Hepatocyte (in vitro differentiated cells): ENCODE measurements at regions not wholly inside any gene's neighbourhood (a gene's known extent, or its start where the extent isn't known, plus 50 kb on each side); places are given as distances from the start of the nearest gene placed in this dataset.

ENCODE experiments used
- DNase-seq: peaks from one replicate; pipeline ENCODE4 v3.0.0-alpha.2; 2016; ENCODE audit warnings: low spot score
- H2AFZ ChIP-seq: fragments of 200-600 bp; sonication (generic); 2 replicates; pipeline ENCODE4 v1.6.0; 2016; ENCODE audit warnings: antibody characterized with exemption, mild to moderate bottlenecking
- H3K27ac ChIP-seq: fragments of 200-600 bp; sonication (generic); 2 replicates; pipeline ENCODE4 v1.5.1; 2016; ENCODE audit warnings: mild to moderate bottlenecking
- H3K27me3 ChIP-seq: fragments of 200-600 bp; sonication (generic); 2 replicates; pipeline ENCODE4 v1.6.1; 2016
- H3K36me3 ChIP-seq: fragments of 200-600 bp; sonication (generic); replicated peaks from 2 replicates; pipeline ENCODE4 v1.5.1; 2016; ENCODE audit warnings: low read depth; ENCODE audit not compliant: insufficient read depth
- H3K4me1 ChIP-seq: fragments of 200-600 bp; sonication (generic); 2 replicates; pipeline ENCODE4 v1.5.1; 2016; ENCODE audit warnings: mild to moderate bottlenecking, moderate library complexity; ENCODE audit not compliant: insufficient read depth
- H3K4me2 ChIP-seq: fragments of 200-600 bp; sonication (generic); 2 replicates; pipeline ENCODE4 v1.6.0; 2016
- H3K4me3 ChIP-seq: fragments of 200-600 bp; sonication (generic); 2 replicates; pipeline ENCODE4 v1.5.1; 2016; ENCODE audit warnings: mild to moderate bottlenecking
- H3K79me2 ChIP-seq: fragments of 200-600 bp; sonication (generic); 2 replicates; pipeline ENCODE4 v1.6.0; 2017; ENCODE audit warnings: mild to moderate bottlenecking
- H3K9me2 ChIP-seq: fragments of 200-600 bp; sonication (generic); replicated peaks from 2 replicates; pipeline ENCODE4 v1.6.0; 2017; ENCODE audit warnings: mild to moderate bottlenecking; ENCODE audit not compliant: insufficient read depth
- H3K9me3 ChIP-seq: fragments of 200-600 bp; sonication (generic); 2 replicates; pipeline ENCODE4 v1.5.1; 2016; ENCODE audit warnings: low read depth, mild to moderate bottlenecking
- H4K20me1 ChIP-seq: fragments of 200-600 bp; sonication (generic); 2 replicates; pipeline ENCODE4 v1.6.0; 2016; ENCODE audit warnings: mild to moderate bottlenecking; ENCODE audit not compliant: insufficient read depth, poor library complexity, severe bottlenecking
- CTCF ChIP-seq: fragments of 200-600 bp; sonication (generic); IDR thresholded peaks from 2 replicates; pipeline ENCODE4 v1.5.1; 2016; ENCODE audit warnings: antibody characterized with exemption, mild to moderate bottlenecking; ENCODE audit not compliant: poor library complexity
- EZH2 ChIP-seq: fragments of 200-600 bp; sonication (generic); IDR thresholded peaks from 2 replicates; pipeline ENCODE4 v1.6.1; 2016; ENCODE audit warnings: antibody characterized with exemption, mild to moderate bottlenecking, borderline replicate concordance
- EZH2phosphoT487 ChIP-seq: fragments of 200-600 bp; sonication (generic); IDR thresholded peaks from one replicate; pipeline ENCODE4 v1.6.1; 2018; ENCODE audit warnings: antibody characterized with exemption, mild to moderate bottlenecking, low read depth, moderate library complexity; ENCODE audit not compliant: unreplicated experiment, severe bottlenecking
- WGBS: methylation state at CpG from one replicate; pipeline ENCODE4 v1.1.6; 2016; ENCODE audit warnings: low lambda C conversion rate; ENCODE audit errors: missing lambda C conversion rate; 5-methylcytosine and 5-hydroxymethylcytosine counted together

GRCh38 chr12:46524778-46525177 lies 152.2 kb upstream of the SLC38A2 start:
- 57% methylated on average over 2 of the region's 2 CpGs for WGBS
- peak overlapping the region; percentile 79 for H3K27ac ChIP-seq
- H3K4me2 ChIP-seq = no peak overlapping the region
- no peak overlapping the region for H2AFZ ChIP-seq
- H3K9me2 ChIP-seq = no peaks in the 10 kb centered on the region
- no peak overlapping the region for H3K4me3 ChIP-seq
- H3K9me3 ChIP-seq = no peaks in the 10 kb centered on the region
- H3K27me3 ChIP-seq = no peaks in the 10 kb centered on the region
- H3K79me2 ChIP-seq = no peaks in the 10 kb centered on the region
- H3K36me3 ChIP-seq = no peaks in the 10 kb centered on the region
- peaks cover 24% of the 10 kb centered on the region for H3K4me1 ChIP-seq
- H4K20me1 ChIP-seq = no peaks in the 10 kb centered on the region
- DNase-seq = peak; percentile 70
- TF ChIP-seq EZH2 = no peak
- TF ChIP-seq EZH2phosphoT487 = no peak
- TF ChIP-seq CTCF = no peak

- Histone ChIP-seq H4K20me1 (no peaks in the 10 kb centered on the region), H3K27me3 (no peaks in the 10 kb centered on the region), H3K9me3 (no peaks in the 10 kb centered on the region), H2AFZ (no peak overlapping the region), H3K4me2 (peak overlapping the region; percentile 37), H3K9me2 (no peaks in the 10 kb centered on the region), H3K4me1 (peaks cover 24% of the 10 kb centered on the region), H3K79me2 (no peaks in the 10 kb centered on the region), H3K27ac (peak overlapping the region; percentile 79), H3K36me3 (no peaks in the 10 kb centered on the region), H3K4me3 (no peak overlapping the region)
- DNase-seq = peak; percentile 55
- 43% methylated on average over 10 of the region's 10 CpGs for WGBS
- no peak for TF ChIP-seq CTCF
- no peak for TF ChIP-seq EZH2
- TF ChIP-seq EZH2phosphoT487 = no peak
These were observed 151.5 kb upstream of the SLC38A2 start for GRCh38 chr12:46523863-46524770.

GRCh38 chr12:46523446-46523845 lies 150.9 kb upstream of the SLC38A2 start:
- DNase-seq = no peak
- Histone ChIP-seq H3K4me1 (peaks cover 26% of the 10 kb centered on the region), H3K27ac (peak overlapping the region; percentile 79), H3K36me3 (no peaks in the 10 kb centered on the region), H3K4me2 (peak overlapping the region; percentile 37), H2AFZ (no peak overlapping the region), H3K9me2 (no peaks in the 10 kb centered on the region), H3K4me3 (no peak overlapping the region), H3K9me3 (no peaks in the 10 kb centered on the region), H3K27me3 (no peaks in the 10 kb centered on the region), H4K20me1 (no peaks in the 10 kb centered on the region), H3K79me2 (no peaks in the 10 kb centered on the region)
- WGBS = 79% methylated on average over 2 of the region's 2 CpGs
- TF ChIP-seq EZH2 (no peak), CTCF (no peak), EZH2phosphoT487 (no peak)
